Ishikawa (cell line): ENCODE measurements at regions not wholly inside any gene's neighbourhood (a gene's known extent, or its start where the extent isn't known, plus 50 kb on each side); places are given as distances from the start of the nearest gene placed in this dataset.

Source experiments
- CEBPB ChIP-seq: IDR thresholded peaks from 2 replicates; pipeline ENCODE4 v1.6.1; 2012
- CREB1 ChIP-seq: IDR thresholded peaks from 2 replicates; pipeline ENCODE4 v1.6.1; 2012; ENCODE audit warnings: low read depth
- EGR1 ChIP-seq: IDR thresholded peaks from 2 replicates; pipeline ENCODE4 v1.6.1; 2012
- EP300 ChIP-seq: IDR thresholded peaks from 2 replicates; pipeline ENCODE4 v1.6.1; 2012; ENCODE audit warnings: borderline replicate concordance
- FOXM1 ChIP-seq: IDR thresholded peaks from 2 replicates; pipeline ENCODE4 v1.6.1; 2012; ENCODE audit warnings: low read depth, borderline replicate concordance
- NFIC ChIP-seq: IDR thresholded peaks from 2 replicates; pipeline ENCODE4 v1.6.1; 2012
- RAD21 ChIP-seq: IDR thresholded peaks from 2 replicates; pipeline ENCODE4 v1.6.1; 2012; ENCODE audit warnings: low read depth
- TAF1 ChIP-seq: IDR thresholded peaks from 2 replicates; pipeline ENCODE4 v1.6.1; 2012; ENCODE audit warnings: low read depth, mild to moderate bottlenecking
- TCF12 ChIP-seq: IDR thresholded peaks from 2 replicates; pipeline ENCODE4 v1.6.1; 2012; ENCODE audit warnings: low read depth
- TEAD4 ChIP-seq: IDR thresholded peaks from 2 replicates; pipeline ENCODE4 v1.6.1; 2012
- YY1 ChIP-seq: IDR thresholded peaks from 2 replicates; pipeline ENCODE4 v1.6.1; 2012; ENCODE audit warnings: low read depth
- ZBTB7A ChIP-seq: IDR thresholded peaks from 2 replicates; pipeline ENCODE4 v1.6.1; 2012; ENCODE audit warnings: low read depth
- TF ChIP-seq, protein P1 (sequence below): IDR thresholded peaks from 2 replicates; pipeline ENCODE4 v1.6.1; 2012; ENCODE audit warnings: low read depth, mild to moderate bottlenecking
- TF ChIP-seq, protein P2 (sequence below): IDR thresholded peaks from 2 replicates; pipeline ENCODE4 v1.6.1; 2012
- TF ChIP-seq, protein P3 (sequence below): IDR thresholded peaks from 2 replicates; pipeline ENCODE4 v1.6.1; 2012

DNA sequence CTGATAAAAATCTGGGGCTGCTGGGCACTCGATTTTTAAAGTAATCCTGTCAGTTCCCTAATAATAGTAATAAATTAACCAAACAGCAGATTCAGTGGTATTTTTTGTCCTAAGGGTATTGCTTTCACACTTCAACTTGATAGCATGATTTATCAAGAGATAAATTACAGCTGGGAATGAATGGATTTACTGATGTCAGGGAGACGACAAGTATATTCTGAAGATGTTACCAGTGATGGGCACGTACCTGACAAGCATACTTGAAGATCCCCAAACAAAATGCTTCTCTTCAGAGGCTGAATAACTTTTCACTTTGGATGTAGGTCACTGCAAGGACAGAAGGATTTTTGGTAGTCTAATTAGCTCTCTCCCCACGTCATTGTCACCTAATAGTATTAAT lies 82.0 kb downstream of the OLFM4 start:
- TF ChIP-seq EP300, result no peak

DNA sequence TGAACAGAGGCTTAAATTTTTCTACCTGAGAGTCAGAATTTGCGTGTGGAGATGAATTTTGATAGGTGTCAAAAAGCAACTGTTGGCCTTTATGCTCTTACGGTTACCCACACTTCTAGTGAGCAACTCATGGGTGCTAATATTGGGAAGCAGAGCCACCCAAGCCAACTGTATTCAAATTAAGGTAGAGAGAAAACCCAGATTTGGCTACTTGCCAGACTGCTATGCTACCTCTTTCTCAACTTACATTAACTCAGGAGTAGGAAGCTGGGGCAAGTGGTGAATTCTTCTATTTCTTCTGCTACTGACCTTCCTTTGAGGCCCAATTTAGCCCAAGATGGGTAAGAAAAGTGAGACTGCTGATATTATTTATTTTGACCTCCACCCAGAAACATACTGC lies 83.9 kb downstream of the OLFM4 start:
- no peak for TF ChIP-seq CEBPB
- TF ChIP-seq, protein P1, sequence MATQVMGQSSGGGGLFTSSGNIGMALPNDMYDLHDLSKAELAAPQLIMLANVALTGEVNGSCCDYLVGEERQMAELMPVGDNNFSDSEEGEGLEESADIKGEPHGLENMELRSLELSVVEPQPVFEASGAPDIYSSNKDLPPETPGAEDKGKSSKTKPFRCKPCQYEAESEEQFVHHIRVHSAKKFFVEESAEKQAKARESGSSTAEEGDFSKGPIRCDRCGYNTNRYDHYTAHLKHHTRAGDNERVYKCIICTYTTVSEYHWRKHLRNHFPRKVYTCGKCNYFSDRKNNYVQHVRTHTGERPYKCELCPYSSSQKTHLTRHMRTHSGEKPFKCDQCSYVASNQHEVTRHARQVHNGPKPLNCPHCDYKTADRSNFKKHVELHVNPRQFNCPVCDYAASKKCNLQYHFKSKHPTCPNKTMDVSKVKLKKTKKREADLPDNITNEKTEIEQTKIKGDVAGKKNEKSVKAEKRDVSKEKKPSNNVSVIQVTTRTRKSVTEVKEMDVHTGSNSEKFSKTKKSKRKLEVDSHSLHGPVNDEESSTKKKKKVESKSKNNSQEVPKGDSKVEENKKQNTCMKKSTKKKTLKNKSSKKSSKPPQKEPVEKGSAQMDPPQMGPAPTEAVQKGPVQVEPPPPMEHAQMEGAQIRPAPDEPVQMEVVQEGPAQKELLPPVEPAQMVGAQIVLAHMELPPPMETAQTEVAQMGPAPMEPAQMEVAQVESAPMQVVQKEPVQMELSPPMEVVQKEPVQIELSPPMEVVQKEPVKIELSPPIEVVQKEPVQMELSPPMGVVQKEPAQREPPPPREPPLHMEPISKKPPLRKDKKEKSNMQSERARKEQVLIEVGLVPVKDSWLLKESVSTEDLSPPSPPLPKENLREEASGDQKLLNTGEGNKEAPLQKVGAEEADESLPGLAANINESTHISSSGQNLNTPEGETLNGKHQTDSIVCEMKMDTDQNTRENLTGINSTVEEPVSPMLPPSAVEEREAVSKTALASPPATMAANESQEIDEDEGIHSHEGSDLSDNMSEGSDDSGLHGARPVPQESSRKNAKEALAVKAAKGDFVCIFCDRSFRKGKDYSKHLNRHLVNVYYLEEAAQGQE, result no peak
- TF ChIP-seq ZBTB7A, result no peak
- TF ChIP-seq RAD21, result no peak
- TF ChIP-seq YY1, result no peak
- TF ChIP-seq TCF12, result no peak
- TF ChIP-seq FOXM1, result no peak
- no peak for TF ChIP-seq EP300
- TF ChIP-seq, protein P2, sequence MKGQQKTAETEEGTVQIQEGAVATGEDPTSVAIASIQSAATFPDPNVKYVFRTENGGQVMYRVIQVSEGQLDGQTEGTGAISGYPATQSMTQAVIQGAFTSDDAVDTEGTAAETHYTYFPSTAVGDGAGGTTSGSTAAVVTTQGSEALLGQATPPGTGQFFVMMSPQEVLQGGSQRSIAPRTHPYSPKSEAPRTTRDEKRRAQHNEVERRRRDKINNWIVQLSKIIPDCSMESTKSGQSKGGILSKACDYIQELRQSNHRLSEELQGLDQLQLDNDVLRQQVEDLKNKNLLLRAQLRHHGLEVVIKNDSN, result no peak
- no peak for TF ChIP-seq CREB1
- TF ChIP-seq TAF1, result no peak
- no peak for TF ChIP-seq NFIC
- no peak for TF ChIP-seq TEAD4
- no peak for TF ChIP-seq EGR1
- TF ChIP-seq, protein P3, sequence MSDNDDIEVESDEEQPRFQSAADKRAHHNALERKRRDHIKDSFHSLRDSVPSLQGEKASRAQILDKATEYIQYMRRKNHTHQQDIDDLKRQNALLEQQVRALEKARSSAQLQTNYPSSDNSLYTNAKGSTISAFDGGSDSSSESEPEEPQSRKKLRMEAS, result no peak

- TF ChIP-seq, protein P2, result no peak
- TF ChIP-seq, protein P3, result no peak
- no peak for TF ChIP-seq NFIC
- no peak for TF ChIP-seq YY1
- no peak for TF ChIP-seq EP300
- no peak for TF ChIP-seq TAF1
- TF ChIP-seq, protein P1, result no peak
- no peak for TF ChIP-seq FOXM1
Measured at GRCh38 chr13:53121131-53121773, 92.6 kb downstream of the OLFM4 start.

- no peak for TF ChIP-seq FOXM1
- TF ChIP-seq EP300, result no peak
- TF ChIP-seq EGR1, result no peak
Measured at GRCh38 chr13:53121919-53122318, 93.3 kb downstream of the OLFM4 start.

GRCh38 chr13:53123536-53123935 lies 94.9 kb downstream of the OLFM4 start:
- TF ChIP-seq TAF1 (no peak), EP300 (no peak), EGR1 (no peak), CEBPB (no peak), ZBTB7A (no peak), CREB1 (no peak), TEAD4 (no peak), YY1 (no peak)
- TF ChIP-seq, protein P3, result no peak
- TF ChIP-seq, protein P1, result no peak
